Tibial nerve (tissue), 4 donors: ENCODE measurements at regions not wholly inside any gene's neighbourhood (a gene's known extent, or its start where the extent isn't known, plus 50 kb on each side); places are given as distances from the start of the nearest gene placed in this dataset.

Source experiments
- CTCF ChIP-seq, 5 experiments: fragments of 200-600 bp in 3 of 5; fragments of 450-650 bp in 2 of 5; sonication (generic) in 3 of 5; IDR thresholded peaks; one replicate each; pipeline ENCODE4 v1.5.1; 2016 to 2019; ENCODE audit warnings: antibody characterized with exemption in 5 of 5, mild to moderate bottlenecking in 3 of 5, moderate library complexity in 2 of 5
- EP300 ChIP-seq, 2 donors: sonication (generic); formaldehyde crosslinking; IDR thresholded peaks; one replicate each; pipeline ENCODE4 v1.6.1; 2017; ENCODE audit warnings: antibody characterized with exemption in 2 of 2, mild to moderate bottlenecking in 1 of 2
- POLR2A ChIP-seq, 2 donors: fragments of 450-650 bp; IDR thresholded peaks; one replicate each; pipeline ENCODE4 v1.6.1; 2017; ENCODE audit warnings: antibody characterized with exemption in 2 of 2, mild to moderate bottlenecking in 2 of 2, moderate library complexity in 2 of 2

DNA sequence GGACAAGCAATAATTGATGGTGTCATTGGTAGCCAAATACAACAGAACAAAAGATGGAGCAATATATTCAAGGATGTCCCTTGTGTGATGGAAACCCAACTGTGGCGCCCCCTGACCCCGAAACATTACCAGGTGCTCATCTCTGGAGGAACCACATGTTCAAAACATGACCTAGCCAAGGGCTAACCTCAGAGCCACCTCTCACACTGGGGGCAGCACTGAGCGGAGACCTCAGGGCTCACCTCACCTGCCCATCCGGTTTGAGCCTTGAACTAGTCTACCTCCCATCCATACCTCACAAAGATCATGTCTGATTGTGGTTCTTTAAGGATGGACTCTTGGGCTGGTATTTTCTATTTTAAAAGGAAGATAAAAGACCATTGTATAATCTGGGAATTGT is 314.4 kb upstream of the CDH7 start:
- TF ChIP-seq CTCF (IDR thresholded peaks at IDR 0.05), result no peak
- no peak for TF ChIP-seq POLR2A (IDR thresholded peaks at IDR 0.05)
- no peak for TF ChIP-seq EP300 (IDR thresholded peaks at IDR 0.05)
